ENCODE measurements at regions not wholly inside any gene's neighbourhood (a gene's known extent, or its start where the extent isn't known, plus 50 kb on each side); places are given as distances from the start of the nearest gene placed in this dataset.
"Not testable (repeated sequence)": the region's sequence is repeated elsewhere in the genome, so short reads cannot be mapped to it uniquely, and the experiment has no call there.

DNA sequence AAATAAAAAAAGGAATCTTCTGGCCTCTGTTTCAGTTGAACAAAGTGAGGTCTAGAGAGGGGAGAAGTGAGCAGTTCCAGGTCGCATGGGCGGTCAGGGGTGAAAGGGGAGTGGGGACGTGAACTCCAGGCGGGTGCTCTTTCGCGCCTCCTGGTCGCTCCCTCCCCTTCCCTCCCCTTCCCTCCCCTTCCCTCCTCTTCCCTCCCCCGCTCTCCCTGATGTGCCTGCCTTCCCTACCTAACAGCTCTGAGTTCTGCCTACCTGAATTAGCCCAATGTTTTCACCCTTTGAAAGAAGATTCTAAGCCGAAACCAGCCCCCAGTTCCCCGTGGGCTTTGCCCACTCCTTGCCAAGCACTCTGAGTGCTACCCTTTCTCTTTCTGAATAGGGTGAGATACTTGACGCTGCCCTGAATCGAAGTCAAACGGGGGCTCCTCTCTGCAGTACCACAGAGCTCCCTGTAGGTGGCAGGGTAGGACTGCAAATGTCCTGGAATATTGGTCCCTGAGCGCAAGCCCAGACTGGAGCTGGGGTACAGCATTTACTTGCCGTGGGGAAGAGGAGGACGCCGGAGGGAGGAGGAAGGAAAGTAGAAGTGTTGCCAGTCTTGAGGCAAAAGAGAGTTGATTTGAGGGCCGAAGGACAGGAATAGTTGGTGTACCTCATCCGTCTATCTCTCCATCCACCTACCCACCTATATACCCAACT is 214.4 kb downstream of the NPIPA7 start:
- H4K20me1 ChIP-seq (ENCODE audit: insufficient read depth, low read depth, low read length); H3K9me3 ChIP-seq (ENCODE audit: low read length); H3K79me2 ChIP-seq (ENCODE audit: low read length); H3K9me2 ChIP-seq (replicated peaks; ENCODE audit: insufficient read depth, low read length); H2AFZ ChIP-seq (ENCODE audit: low read length); H3K27me3 ChIP-seq (ENCODE audit: low read length); H3K4me2 ChIP-seq (ENCODE audit: low read depth, low read length, poor library complexity, severe bottlenecking); DNase-seq; H3K4me1 ChIP-seq (ENCODE audit: low read length); H3K4me3 ChIP-seq (ENCODE audit: low read length); H3K36me3 ChIP-seq (ENCODE audit: insufficient read depth, low read length); H3K9ac ChIP-seq (ENCODE audit: low read length); H3K27ac ChIP-seq (ENCODE audit: low read length): not testable (repeated sequence)

DNA sequence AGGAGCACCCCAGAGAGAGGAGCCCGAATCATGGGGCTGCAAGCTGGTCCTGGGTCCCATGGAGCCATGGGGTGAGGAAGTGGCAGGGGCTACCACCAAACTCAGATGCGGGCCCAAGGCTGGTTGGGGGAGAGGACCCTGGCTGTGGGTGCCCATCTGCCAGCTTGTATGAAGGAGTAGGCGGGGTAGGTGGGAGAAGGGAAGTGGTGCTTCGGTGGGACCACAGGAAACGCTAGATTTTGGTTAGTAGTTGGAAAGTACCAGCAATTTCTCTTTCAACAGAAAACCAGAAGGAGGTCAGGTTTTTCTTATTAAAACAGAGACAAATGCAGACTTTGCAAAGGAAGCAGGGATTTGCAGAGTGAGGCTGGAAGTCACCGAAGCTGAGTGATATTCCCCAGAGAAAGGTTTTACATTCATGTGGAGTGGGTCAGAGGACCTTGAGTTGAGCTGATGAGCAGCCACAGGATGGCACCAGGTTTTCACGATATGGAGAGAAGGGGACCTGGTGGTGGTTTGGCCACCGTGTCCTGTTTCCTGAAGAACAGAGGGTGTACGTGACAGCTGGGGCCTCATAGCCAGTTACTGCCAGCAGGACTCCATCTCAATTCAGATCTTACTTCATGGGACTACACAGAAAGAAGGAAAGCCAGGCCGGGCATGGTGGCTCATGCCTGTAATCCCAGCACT is 216.2 kb downstream of the NPIPA7 start:
- H4K20me1 ChIP-seq (ENCODE audit: insufficient read depth, low read depth, low read length); H3K4me3 ChIP-seq (ENCODE audit: low read length); H3K27ac ChIP-seq (ENCODE audit: low read length); H3K4me2 ChIP-seq (ENCODE audit: low read depth, low read length, poor library complexity, severe bottlenecking); DNase-seq; H3K4me1 ChIP-seq (ENCODE audit: low read length); H2AFZ ChIP-seq (ENCODE audit: low read length); H3K9me2 ChIP-seq (replicated peaks; ENCODE audit: insufficient read depth, low read length); H3K36me3 ChIP-seq (ENCODE audit: insufficient read depth, low read length); H3K9me3 ChIP-seq (ENCODE audit: low read length); H3K27me3 ChIP-seq (ENCODE audit: low read length); H3K9ac ChIP-seq (ENCODE audit: low read length); H3K79me2 ChIP-seq (ENCODE audit: low read length): not testable (repeated sequence)

DNA sequence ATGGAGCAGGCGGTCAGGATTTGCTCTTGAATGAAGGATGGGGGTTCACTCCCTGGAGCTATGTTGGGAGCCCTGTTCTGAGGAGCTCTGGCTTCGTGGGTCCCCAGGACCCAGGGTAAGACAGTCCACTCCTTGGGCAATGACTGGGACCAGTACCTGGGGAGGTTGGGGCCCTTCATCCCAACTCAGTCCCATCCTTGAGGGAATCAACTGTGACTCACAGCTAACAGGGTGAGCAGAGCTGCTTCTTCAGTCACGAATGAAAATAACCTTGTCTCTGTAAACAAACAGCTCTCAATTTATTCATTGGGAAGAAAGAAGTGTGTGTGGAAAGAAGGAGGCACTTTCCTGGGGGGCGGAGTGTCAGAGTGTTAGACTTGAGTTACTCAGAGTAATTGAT is 222.3 kb downstream of the NPIPA7 start:
- H3K9me2 ChIP-seq (replicated peaks; ENCODE audit: insufficient read depth, low read length); H3K9me3 ChIP-seq (ENCODE audit: low read length); H3K4me3 ChIP-seq (ENCODE audit: low read length); H3K27ac ChIP-seq (ENCODE audit: low read length); H3K4me1 ChIP-seq (ENCODE audit: low read length); H3K4me2 ChIP-seq (ENCODE audit: low read depth, low read length, poor library complexity, severe bottlenecking); H3K9ac ChIP-seq (ENCODE audit: low read length); H3K27me3 ChIP-seq (ENCODE audit: low read length); DNase-seq; H3K36me3 ChIP-seq (ENCODE audit: insufficient read depth, low read length); H3K79me2 ChIP-seq (ENCODE audit: low read length); H4K20me1 ChIP-seq (ENCODE audit: insufficient read depth, low read depth, low read length); H2AFZ ChIP-seq (ENCODE audit: low read length): not testable (repeated sequence)

DNA sequence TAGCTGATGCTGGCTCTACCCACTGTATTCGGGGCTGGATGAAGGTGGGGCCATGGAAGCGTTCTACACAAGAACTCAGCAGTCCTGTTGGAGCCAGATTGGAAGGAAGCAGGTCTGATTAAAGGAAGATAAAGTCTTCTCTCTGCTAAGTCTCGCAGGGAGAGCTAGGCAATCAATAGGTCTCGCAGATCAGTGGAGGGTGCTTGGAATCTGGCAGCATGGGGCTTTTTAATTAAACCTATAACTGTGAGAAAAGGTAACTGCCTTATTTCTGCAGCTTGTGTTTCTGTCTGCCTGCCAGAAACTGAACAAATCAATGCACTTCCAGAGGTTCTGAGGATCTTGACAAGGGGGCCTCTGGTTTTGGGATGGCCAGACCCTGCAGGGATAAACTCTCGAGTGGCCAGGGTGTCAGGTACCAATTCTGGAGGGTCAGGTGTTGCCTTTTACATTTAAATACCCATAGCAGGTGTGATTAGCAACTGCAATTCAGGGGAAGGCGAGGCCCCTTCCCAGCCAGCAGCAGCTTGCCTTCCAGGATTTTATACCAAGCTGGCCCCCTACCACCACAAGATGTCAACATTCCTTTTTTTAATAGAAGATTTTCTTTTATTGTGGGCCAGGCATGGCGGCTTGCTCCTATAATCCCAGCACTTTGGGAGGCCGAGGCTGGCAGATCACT is 228.6 kb downstream of the NPIPA7 start:
- not testable (repeated sequence) for H3K36me3 ChIP-seq (ENCODE audit: insufficient read depth, low read length); DNase-seq; H4K20me1 ChIP-seq (ENCODE audit: insufficient read depth, low read depth, low read length); H3K27ac ChIP-seq (ENCODE audit: low read length); H3K9me2 ChIP-seq (replicated peaks; ENCODE audit: insufficient read depth, low read length); H3K4me3 ChIP-seq (ENCODE audit: low read length); H3K4me1 ChIP-seq (ENCODE audit: low read length); H3K27me3 ChIP-seq (ENCODE audit: low read length); H3K9ac ChIP-seq (ENCODE audit: low read length); H3K79me2 ChIP-seq (ENCODE audit: low read length); H3K9me3 ChIP-seq (ENCODE audit: low read length); H2AFZ ChIP-seq (ENCODE audit: low read length); H3K4me2 ChIP-seq (ENCODE audit: low read depth, low read length, poor library complexity, severe bottlenecking)

DNA sequence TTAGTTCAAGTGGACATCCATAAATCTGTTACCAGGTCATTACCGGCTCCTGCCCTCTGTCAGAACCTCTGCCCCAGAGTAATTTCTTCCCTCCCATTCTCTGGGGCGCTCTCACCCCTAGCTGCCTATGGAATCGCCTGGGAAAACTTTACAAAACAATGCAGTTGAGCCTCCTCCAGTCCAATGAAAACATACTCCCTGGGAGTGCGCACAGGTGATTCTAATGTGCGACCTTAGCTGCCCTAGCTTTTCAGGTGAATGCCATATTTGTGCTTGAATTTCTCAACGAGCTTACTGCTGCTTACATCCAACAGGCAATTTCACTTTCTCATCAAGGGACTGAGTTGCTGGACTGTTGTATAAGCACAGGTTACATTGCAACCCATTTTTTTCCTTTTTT is 230.7 kb downstream of the NPIPA7 start:
- not testable (repeated sequence) for H3K36me3 ChIP-seq (ENCODE audit: insufficient read depth, low read length); H2AFZ ChIP-seq (ENCODE audit: low read length); H3K4me1 ChIP-seq (ENCODE audit: low read length); H3K27me3 ChIP-seq (ENCODE audit: low read length); H3K9me3 ChIP-seq (ENCODE audit: low read length); DNase-seq; H3K79me2 ChIP-seq (ENCODE audit: low read length); H4K20me1 ChIP-seq (ENCODE audit: insufficient read depth, low read depth, low read length); H3K9ac ChIP-seq (ENCODE audit: low read length); H3K4me2 ChIP-seq (ENCODE audit: low read depth, low read length, poor library complexity, severe bottlenecking); H3K4me3 ChIP-seq (ENCODE audit: low read length); H3K9me2 ChIP-seq (replicated peaks; ENCODE audit: insufficient read depth, low read length); H3K27ac ChIP-seq (ENCODE audit: low read length)

DNA sequence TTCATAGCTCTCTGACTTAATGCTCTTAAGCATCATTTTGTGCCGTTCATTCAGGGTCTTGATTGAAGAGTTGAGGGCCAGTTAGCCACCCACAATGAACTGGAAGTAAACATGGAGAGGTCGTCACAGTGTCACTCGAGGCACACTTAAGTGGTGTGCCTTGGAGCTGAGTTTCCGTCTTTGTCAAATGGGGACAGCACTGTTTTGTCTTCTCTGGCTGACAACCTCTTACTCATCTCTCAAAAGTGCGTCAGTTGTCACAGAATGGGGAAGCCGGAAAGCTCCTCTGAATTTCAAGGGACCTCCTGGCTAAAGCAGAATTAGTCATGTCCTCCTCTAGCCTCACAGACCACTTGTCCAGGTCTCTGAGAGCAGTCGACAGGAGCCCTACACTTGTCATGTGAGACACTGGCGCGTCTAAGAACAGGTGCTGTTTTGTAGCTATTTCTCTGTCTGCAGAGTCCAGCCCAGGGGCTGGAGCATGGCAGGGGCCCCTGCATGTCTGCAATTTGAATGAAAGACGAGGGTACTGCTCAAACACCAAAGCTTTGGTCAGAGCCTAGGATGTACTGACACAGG is 231.5 kb downstream of the NPIPA7 start:
- H3K9me2 ChIP-seq (replicated peaks; ENCODE audit: insufficient read depth, low read length); DNase-seq; H2AFZ ChIP-seq (ENCODE audit: low read length); H3K4me3 ChIP-seq (ENCODE audit: low read length); H3K9ac ChIP-seq (ENCODE audit: low read length); H3K4me2 ChIP-seq (ENCODE audit: low read depth, low read length, poor library complexity, severe bottlenecking); H3K4me1 ChIP-seq (ENCODE audit: low read length); H4K20me1 ChIP-seq (ENCODE audit: insufficient read depth, low read depth, low read length); H3K27ac ChIP-seq (ENCODE audit: low read length); H3K27me3 ChIP-seq (ENCODE audit: low read length); H3K9me3 ChIP-seq (ENCODE audit: low read length); H3K79me2 ChIP-seq (ENCODE audit: low read length); H3K36me3 ChIP-seq (ENCODE audit: insufficient read depth, low read length): not testable (repeated sequence)

DNA sequence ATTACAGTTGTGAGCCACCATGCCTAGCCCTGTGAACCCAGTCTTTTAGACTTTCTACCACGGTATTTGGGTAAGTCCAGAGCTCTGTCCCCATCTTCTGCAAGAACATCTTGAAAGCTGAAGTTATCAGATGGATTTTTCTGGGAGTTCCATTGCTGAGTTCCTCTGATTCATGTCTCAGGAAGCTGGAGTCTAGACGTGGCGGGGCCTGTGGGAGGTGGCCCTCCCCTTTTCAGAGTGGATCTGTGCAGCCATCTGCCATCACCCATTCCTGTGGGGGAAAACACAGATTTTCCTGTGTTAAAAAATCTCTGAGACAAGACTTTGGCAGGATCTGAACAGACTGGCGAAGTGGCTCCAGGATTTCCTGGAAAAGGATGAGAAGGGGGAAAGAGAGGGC is 234.3 kb downstream of the NPIPA7 start:
- DNase-seq; H3K9me2 ChIP-seq (replicated peaks; ENCODE audit: insufficient read depth, low read length); H2AFZ ChIP-seq (ENCODE audit: low read length): not testable (repeated sequence)

DNA sequence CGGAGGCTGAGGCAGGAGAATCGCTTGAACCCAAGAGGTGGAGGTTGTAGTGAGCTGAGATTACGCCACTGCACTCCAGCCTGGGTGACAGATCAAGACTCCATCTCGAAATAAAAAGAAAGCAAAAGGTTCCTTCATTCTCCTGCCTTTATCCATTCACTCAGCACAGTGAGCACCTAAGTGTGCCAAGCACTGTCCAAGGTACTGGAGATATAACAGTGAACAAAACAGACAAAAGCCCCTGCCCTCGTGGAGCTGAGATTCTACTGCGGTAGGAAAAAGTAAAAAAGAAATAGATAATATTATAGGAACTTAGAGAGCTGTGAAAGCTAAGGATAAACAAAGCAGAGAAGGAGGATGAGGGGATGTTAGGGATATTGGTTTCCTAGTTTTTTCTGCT is 235.5 kb downstream of the NPIPA7 start:
- H3K4me2 ChIP-seq (ENCODE audit: low read depth, low read length, poor library complexity, severe bottlenecking); H3K27ac ChIP-seq (ENCODE audit: low read length); H2AFZ ChIP-seq (ENCODE audit: low read length); H4K20me1 ChIP-seq (ENCODE audit: insufficient read depth, low read depth, low read length); H3K79me2 ChIP-seq (ENCODE audit: low read length); H3K9ac ChIP-seq (ENCODE audit: low read length); H3K9me2 ChIP-seq (replicated peaks; ENCODE audit: insufficient read depth, low read length); H3K9me3 ChIP-seq (ENCODE audit: low read length); DNase-seq; H3K4me1 ChIP-seq (ENCODE audit: low read length); H3K36me3 ChIP-seq (ENCODE audit: insufficient read depth, low read length); H3K4me3 ChIP-seq (ENCODE audit: low read length); H3K27me3 ChIP-seq (ENCODE audit: low read length): not testable (repeated sequence)

More for the DNA sequence above, 234.3 kb downstream of the NPIPA7 start:
- not testable (repeated sequence) for H3K4me2 ChIP-seq (ENCODE audit: low read depth, low read length, poor library complexity, severe bottlenecking); H3K9me3 ChIP-seq (ENCODE audit: low read length); H3K79me2 ChIP-seq (ENCODE audit: low read length); H3K27ac ChIP-seq (ENCODE audit: low read length); H3K9ac ChIP-seq (ENCODE audit: low read length); H3K27me3 ChIP-seq (ENCODE audit: low read length); H4K20me1 ChIP-seq (ENCODE audit: insufficient read depth, low read depth, low read length); H3K4me3 ChIP-seq (ENCODE audit: low read length); H3K4me1 ChIP-seq (ENCODE audit: low read length); H3K36me3 ChIP-seq (ENCODE audit: insufficient read depth, low read length)

Measured in Karpas-422 (cell line).